22Rv1 (cell line): ENCODE measurements at regions not wholly inside any gene's neighbourhood (a gene's known extent, or its start where the extent isn't known, plus 50 kb on each side); places are given as distances from the start of the nearest gene placed in this dataset.

Experiments used
- H3K27ac ChIP-seq: fragments of 450-650 bp; 2 replicates; pipeline ENCODE4 v1.5.1; 2017
- CTCF ChIP-seq: fragments of 450-650 bp; IDR thresholded peaks from 2 replicates; pipeline ENCODE4 v1.5.1; 2017; ENCODE audit warnings: mild to moderate bottlenecking
- ZFX ChIP-seq: fragments of 450-650 bp; IDR thresholded peaks from 2 replicates; pipeline ENCODE4 v1.6.1; 2017; ENCODE audit warnings: antibody characterized with exemption, borderline replicate concordance

GRCh38 chr12:75683220-75683619, 171.8 kb upstream of the KRR1 start:
- no peak overlapping the region for H3K27ac ChIP-seq

GRCh38 chr12:75677522-75677921, 166.1 kb upstream of the KRR1 start:
- no peak overlapping the region for H3K27ac ChIP-seq
- TF ChIP-seq ZFX (no peak), CTCF (no peak)

More at GRCh38 chr12:75683220-75683619, 171.8 kb upstream of the KRR1 start:
- TF ChIP-seq CTCF = no peak

- H3K27ac ChIP-seq = no peak overlapping the region
- no peak for TF ChIP-seq CTCF
- no peak for TF ChIP-seq ZFX
Measured at GRCh38 chr12:75674393-75674792, 163.0 kb upstream of the KRR1 start.

- H3K27ac ChIP-seq = no peak overlapping the region
- no peak for TF ChIP-seq ZFX
- TF ChIP-seq CTCF = no peak
Measured at GRCh38 chr12:75672200-75672599, 160.8 kb upstream of the KRR1 start.

- TF ChIP-seq CTCF (no peak), ZFX (no peak)
- H3K27ac ChIP-seq = no peak overlapping the region
Measured at GRCh38 chr12:75670216-75670615, 158.8 kb upstream of the KRR1 start.

- peak overlapping the region; percentile 25; the same call in 1 of the 2 replicates for H3K27ac ChIP-seq
- TF ChIP-seq CTCF = no peak
- no peak for TF ChIP-seq ZFX
Measured at GRCh38 chr12:75666939-75667334, 155.5 kb upstream of the KRR1 start.

GRCh38 chr12:75666126-75666938, 154.9 kb upstream of the KRR1 start:
- TF ChIP-seq CTCF = no peak
- TF ChIP-seq ZFX = no peak
- H3K27ac ChIP-seq = peak overlapping the region; percentile 25
